ENCODE measurements at regions not wholly inside any gene's neighbourhood (a gene's known extent, or its start where the extent isn't known, plus 50 kb on each side); places are given as distances from the start of the nearest gene placed in this dataset.

DNA sequence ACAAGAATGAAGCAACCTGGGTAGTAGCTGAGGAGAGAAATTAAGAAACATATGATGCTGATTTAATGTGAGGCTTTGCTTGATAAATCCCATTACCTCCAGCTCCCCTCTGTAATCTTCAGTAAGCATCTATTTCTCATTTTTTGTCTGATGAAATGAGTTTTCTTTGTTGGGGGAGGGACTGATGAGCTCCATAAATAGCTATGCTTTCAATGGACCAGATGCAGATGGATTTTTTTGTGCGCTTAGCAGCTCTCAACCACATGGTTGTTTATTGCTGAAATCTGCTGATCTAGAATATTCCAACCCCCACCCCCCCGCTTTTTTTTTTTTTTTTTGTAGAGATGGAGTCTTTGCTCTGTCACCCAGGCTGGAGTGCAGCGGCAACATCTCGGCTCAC lies 1082.0 kb downstream of the RAPGEF2 start:
- H3K9ac ChIP-seq, result no peak overlapping the region
- no peaks in the 10 kb centered on the region for H4K20me1 ChIP-seq

GRCh38 chr4:160193787-160194186 lies 1090.9 kb downstream of the RAPGEF2 start:
- H3K9ac ChIP-seq, result no peak overlapping the region
- H3K36me3 ChIP-seq, result no peaks in the 10 kb centered on the region
- no peak overlapping the region for H3K27ac ChIP-seq
- H3K4me3 ChIP-seq, result no peak overlapping the region
- no peaks in the 10 kb centered on the region for H4K20me1 ChIP-seq
- H3K27me3 ChIP-seq, result no peaks in the 10 kb centered on the region
- no peaks in the 10 kb centered on the region for H3K4me1 ChIP-seq
- no peaks in the 10 kb centered on the region for H3K9me3 ChIP-seq
- H3K4me2 ChIP-seq, result no peak overlapping the region
- TF ChIP-seq Cebpa-rat (IDR thresholded peaks at IDR 0.05), result no peak

More for the DNA sequence above, 1082.0 kb downstream of the RAPGEF2 start:
- TF ChIP-seq Cebpa-rat (IDR thresholded peaks at IDR 0.05), result no peak
- H3K9me3 ChIP-seq, result no peaks in the 10 kb centered on the region
- no peaks in the 10 kb centered on the region for H3K4me1 ChIP-seq
- no peaks in the 10 kb centered on the region for H3K36me3 ChIP-seq
- no peak overlapping the region for H3K4me3 ChIP-seq
- H3K27me3 ChIP-seq, result no peaks in the 10 kb centered on the region
- no peak overlapping the region for H3K4me2 ChIP-seq
- no peak overlapping the region for H3K27ac ChIP-seq

GRCh38 chr4:160194716-160195115 lies 1091.8 kb downstream of the RAPGEF2 start:
- H3K27me3 ChIP-seq, result no peaks in the 10 kb centered on the region
- no peak for TF ChIP-seq Cebpa-rat (IDR thresholded peaks at IDR 0.05)
- no peak overlapping the region for H3K27ac ChIP-seq
- 0 out of 2 replicates have a peak, but pooled peaks cover 2% of the 10 kb centered on the region for H3K9me3 ChIP-seq
- H4K20me1 ChIP-seq, result no peaks in the 10 kb centered on the region
- no peaks in the 10 kb centered on the region for H3K36me3 ChIP-seq
- no peaks in the 10 kb centered on the region for H3K4me1 ChIP-seq
- H3K4me2 ChIP-seq, result no peak overlapping the region
- H3K9ac ChIP-seq, result no peak overlapping the region
- H3K4me3 ChIP-seq, result no peak overlapping the region

- peaks cover 12% of the 10 kb centered on the region for H3K9me3 ChIP-seq
- H3K4me2 ChIP-seq, result no peak overlapping the region
- no peak overlapping the region for H3K4me3 ChIP-seq
- TF ChIP-seq Cebpa-rat (IDR thresholded peaks at IDR 0.05), result no peak
- H4K20me1 ChIP-seq, result no peaks in the 10 kb centered on the region
- no peaks in the 10 kb centered on the region for H3K4me1 ChIP-seq
- H3K27me3 ChIP-seq, result no peaks in the 10 kb centered on the region
- no peak overlapping the region for H3K9ac ChIP-seq
- H3K36me3 ChIP-seq, result no peaks in the 10 kb centered on the region
- no peak overlapping the region for H3K27ac ChIP-seq
These were observed 1099.9 kb downstream of the RAPGEF2 start for GRCh38 chr4:160202802-160203201.

DNA sequence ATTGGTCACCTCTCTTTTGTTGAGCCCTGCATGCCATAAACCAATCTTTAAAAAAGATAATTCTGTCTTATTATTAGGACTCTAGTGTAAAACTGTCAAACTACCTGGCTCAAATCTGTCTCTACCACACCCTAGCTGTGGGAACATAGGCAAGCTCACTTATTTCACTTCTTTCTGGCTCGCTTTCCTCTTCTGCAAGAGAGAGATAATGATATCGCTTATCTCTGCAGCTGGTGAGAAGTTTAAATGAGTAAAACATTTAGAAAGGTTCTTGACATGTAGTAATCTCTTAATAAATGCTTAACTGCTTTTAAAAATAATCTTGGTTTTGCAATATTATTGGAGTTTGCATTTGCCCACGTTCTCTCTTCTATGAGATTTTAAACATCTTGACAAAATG lies 1109.2 kb downstream of the RAPGEF2 start:
- Histone ChIP-seq H3K27ac (no peak overlapping the region), H3K9ac (no peak overlapping the region), H3K27me3 (no peaks in the 10 kb centered on the region), H3K4me2 (no peak overlapping the region), H3K4me3 (no peak overlapping the region), H4K20me1 (no peaks in the 10 kb centered on the region), H3K4me1 (no peaks in the 10 kb centered on the region), H3K36me3 (no peaks in the 10 kb centered on the region), H3K9me3 (no peaks in the 10 kb centered on the region)
- TF ChIP-seq Cebpa-rat (IDR thresholded peaks at IDR 0.05), result no peak

DNA sequence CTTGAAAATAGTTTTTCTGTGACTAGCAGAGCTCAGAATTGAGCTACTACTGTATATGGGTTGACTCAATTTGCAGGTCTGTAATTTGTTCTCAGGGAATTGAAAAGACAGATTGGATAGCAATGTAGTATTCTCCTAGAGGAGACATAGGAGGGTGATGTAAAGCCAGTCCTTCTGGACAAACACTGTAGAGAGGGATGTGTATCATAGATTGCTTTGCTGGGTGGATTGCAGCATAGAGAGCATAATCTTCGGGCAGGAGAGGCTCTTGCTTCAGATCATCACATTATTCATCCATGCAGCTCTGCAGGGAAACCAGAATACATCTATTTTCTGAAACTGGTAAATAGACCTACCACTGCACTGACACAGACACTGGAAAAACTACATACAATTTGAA lies 1110.5 kb downstream of the RAPGEF2 start:
- H3K36me3 ChIP-seq, result no peaks in the 10 kb centered on the region
- no peaks in the 10 kb centered on the region for H3K9me3 ChIP-seq
- no peak overlapping the region for H3K4me3 ChIP-seq
- H3K27ac ChIP-seq, result no peak overlapping the region
- no peak overlapping the region for H3K9ac ChIP-seq
- no peaks in the 10 kb centered on the region for H3K27me3 ChIP-seq
- TF ChIP-seq Cebpa-rat (IDR thresholded peaks at IDR 0.05), result no peak
- H3K4me1 ChIP-seq, result no peaks in the 10 kb centered on the region
- H3K4me2 ChIP-seq, result no peak overlapping the region
- no peaks in the 10 kb centered on the region for H4K20me1 ChIP-seq

- Histone ChIP-seq H4K20me1 (no peaks in the 10 kb centered on the region), H3K9ac (no peak overlapping the region), H3K36me3 (no peaks in the 10 kb centered on the region), H3K4me1 (no peaks in the 10 kb centered on the region), H3K4me2 (no peak overlapping the region), H3K27ac (no peak overlapping the region), H3K4me3 (no peak overlapping the region), H3K9me3 (no peaks in the 10 kb centered on the region), H3K27me3 (no peaks in the 10 kb centered on the region)
- no peak for TF ChIP-seq Cebpa-rat (IDR thresholded peaks at IDR 0.05)
These were observed 1114.5 kb downstream of the RAPGEF2 start for GRCh38 chr4:160217352-160217751.

GRCh38 chr4:160224049-160224448 lies 1121.2 kb downstream of the RAPGEF2 start:
- H4K20me1 ChIP-seq, result no peaks in the 10 kb centered on the region
- no peaks in the 10 kb centered on the region for H3K9me3 ChIP-seq
- H3K4me3 ChIP-seq, result no peak overlapping the region
- no peak overlapping the region for H3K4me2 ChIP-seq
- no peak for TF ChIP-seq Cebpa-rat (IDR thresholded peaks at IDR 0.05)
- H3K9ac ChIP-seq, result no peak overlapping the region
- H3K36me3 ChIP-seq, result no peaks in the 10 kb centered on the region
- H3K4me1 ChIP-seq, result no peaks in the 10 kb centered on the region
- H3K27me3 ChIP-seq, result no peaks in the 10 kb centered on the region
- H3K27ac ChIP-seq, result no peak overlapping the region

GRCh38 chr4:160233141-160233540 lies 1130.3 kb downstream of the RAPGEF2 start:
- no peak overlapping the region for H3K9ac ChIP-seq
- H3K4me2 ChIP-seq, result no peak overlapping the region
- H3K27me3 ChIP-seq, result no peaks in the 10 kb centered on the region
- no peak for TF ChIP-seq Cebpa-rat (IDR thresholded peaks at IDR 0.05)
- no peaks in the 10 kb centered on the region for H3K4me1 ChIP-seq
- no peaks in the 10 kb centered on the region for H4K20me1 ChIP-seq
- H3K9me3 ChIP-seq, result no peaks in the 10 kb centered on the region
- no peak overlapping the region for H3K27ac ChIP-seq
- H3K36me3 ChIP-seq, result no peaks in the 10 kb centered on the region
- no peak overlapping the region for H3K4me3 ChIP-seq

DNA sequence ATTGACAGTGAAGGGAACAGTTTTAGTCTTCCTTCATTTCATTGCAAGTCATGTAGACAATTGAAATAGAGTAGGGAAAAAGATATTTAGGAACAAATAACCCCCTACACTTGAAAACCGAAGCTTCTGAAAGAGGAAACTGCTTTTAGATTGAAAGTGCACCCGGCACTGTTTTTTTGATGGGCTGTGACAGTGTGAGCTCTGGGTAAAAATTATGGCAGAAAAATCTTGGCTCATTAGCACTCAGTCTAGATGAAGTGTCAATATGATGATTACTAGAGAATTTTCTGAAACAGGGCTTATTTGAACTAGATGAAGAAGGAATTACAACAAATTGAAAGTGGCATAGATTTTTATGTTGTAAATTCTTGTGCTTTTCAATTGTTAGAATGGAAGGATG lies 1132.4 kb downstream of the RAPGEF2 start:
- H3K27ac ChIP-seq, result no peak overlapping the region

DNA sequence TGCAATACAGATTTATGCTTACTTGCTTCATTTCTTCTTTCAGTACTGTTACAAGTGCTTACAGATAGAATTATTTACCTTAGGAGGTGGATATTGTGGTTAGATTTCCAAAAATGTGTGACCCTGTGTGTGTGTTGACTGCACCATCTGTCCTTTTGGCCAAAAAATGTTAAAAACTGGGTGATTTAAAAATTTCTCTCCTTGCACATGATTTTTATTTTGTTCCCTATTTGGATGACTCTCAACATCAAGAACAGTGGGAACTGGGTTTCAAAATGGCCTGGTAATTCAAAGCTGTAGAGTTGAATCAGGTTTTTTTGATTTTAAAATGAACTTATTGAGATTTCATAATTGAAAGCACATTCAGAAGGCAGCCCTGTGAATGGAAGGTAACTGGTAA lies 1132.9 kb downstream of the RAPGEF2 start:
- Histone ChIP-seq H3K4me1 (no peaks in the 10 kb centered on the region), H3K9ac (no peak overlapping the region), H3K4me3 (no peak overlapping the region), H3K9me3 (no peaks in the 10 kb centered on the region), H3K4me2 (no peak overlapping the region), H3K36me3 (no peaks in the 10 kb centered on the region), H3K27me3 (no peaks in the 10 kb centered on the region), H4K20me1 (no peaks in the 10 kb centered on the region), H3K27ac (no peak overlapping the region)
- no peak for TF ChIP-seq Cebpa-rat (IDR thresholded peaks at IDR 0.05)

More for the DNA sequence above, 1132.4 kb downstream of the RAPGEF2 start:
- H3K4me2 ChIP-seq, result no peak overlapping the region
- no peaks in the 10 kb centered on the region for H3K4me1 ChIP-seq
- no peaks in the 10 kb centered on the region for H4K20me1 ChIP-seq
- H3K36me3 ChIP-seq, result no peaks in the 10 kb centered on the region
- no peak overlapping the region for H3K4me3 ChIP-seq
- H3K9ac ChIP-seq, result no peak overlapping the region
- no peak for TF ChIP-seq Cebpa-rat (IDR thresholded peaks at IDR 0.05)
- no peaks in the 10 kb centered on the region for H3K27me3 ChIP-seq
- H3K9me3 ChIP-seq, result no peaks in the 10 kb centered on the region

Measured in BLaER1 (cell line).